WTC11 (cell line): ENCODE measurements at regions not wholly inside any gene's neighbourhood (a gene's known extent, or its start where the extent isn't known, plus 50 kb on each side); places are given as distances from the start of the nearest gene placed in this dataset.

Source experiments
- CBFB ChIP-seq: sonication (generic); formaldehyde crosslinking; IDR thresholded peaks from 2 replicates; pipeline ENCODE4 v1.8.1; 2022; ENCODE audit warnings: mild to moderate bottlenecking, low read depth, missing genetic modification reagents
- SP1 ChIP-seq: sonication (generic); formaldehyde crosslinking; conservative IDR thresholded peaks from 2 replicates; pipeline ENCODE4 v1.8.1; 2022; ENCODE audit warnings: missing genetic modification reagents
- TEAD4 ChIP-seq: sonication (generic); formaldehyde crosslinking; IDR thresholded peaks from 2 replicates; pipeline ENCODE4 v1.8.0; 2022; ENCODE audit warnings: mild to moderate bottlenecking, missing genetic modification reagents
- TF ChIP-seq, protein P1 (sequence below): fragments of 200-600 bp; IDR thresholded peaks from 2 replicates; pipeline ENCODE4 v1.8.0; 2022; ENCODE audit warnings: antibody characterized with exemption
- TF ChIP-seq, protein P2 (sequence below): fragments of 250-450 bp; sonication (Bioruptor Pico); IDR thresholded peaks from 2 replicates; pipeline ENCODE4 v1.9.0; 2021; ENCODE audit warnings: mild to moderate bottlenecking
- TF ChIP-seq, protein P3 (sequence below): fragments of 250-450 bp; sonication (Bioruptor Pico); IDR thresholded peaks from 2 replicates; pipeline ENCODE4 v1.9.0; 2021; ENCODE audit warnings: mild to moderate bottlenecking
- TF ChIP-seq, protein P4 (sequence below): fragments of 250-450 bp; sonication (Bioruptor Pico); IDR thresholded peaks from 2 replicates; pipeline ENCODE4 v2.1.2; 2022; ENCODE audit warnings: mild to moderate bottlenecking, moderate library complexity
- TF ChIP-seq, protein P5 (sequence below): sonication (generic); formaldehyde crosslinking; IDR thresholded peaks from 2 replicates; pipeline ENCODE4 v1.8.0; 2022; ENCODE audit warnings: mild to moderate bottlenecking, missing genetic modification reagents
- TF ChIP-seq, protein P6 (sequence below): sonication (generic); formaldehyde crosslinking; IDR thresholded peaks from 2 replicates; pipeline ENCODE4 v1.8.1; 2022; ENCODE audit warnings: low read depth, missing genetic modification reagents, borderline replicate concordance
- TF ChIP-seq, protein P7 (sequence below): sonication (generic); formaldehyde crosslinking; IDR thresholded peaks from 2 replicates; pipeline ENCODE4 v1.8.0; 2022; ENCODE audit warnings: mild to moderate bottlenecking, missing genetic modification reagents
- TF ChIP-seq, protein P8 (sequence below): sonication (generic); formaldehyde crosslinking; IDR thresholded peaks from 2 replicates; pipeline ENCODE4 v1.8.1; 2022; ENCODE audit warnings: mild to moderate bottlenecking, moderate library complexity, missing genetic modification reagents

DNA sequence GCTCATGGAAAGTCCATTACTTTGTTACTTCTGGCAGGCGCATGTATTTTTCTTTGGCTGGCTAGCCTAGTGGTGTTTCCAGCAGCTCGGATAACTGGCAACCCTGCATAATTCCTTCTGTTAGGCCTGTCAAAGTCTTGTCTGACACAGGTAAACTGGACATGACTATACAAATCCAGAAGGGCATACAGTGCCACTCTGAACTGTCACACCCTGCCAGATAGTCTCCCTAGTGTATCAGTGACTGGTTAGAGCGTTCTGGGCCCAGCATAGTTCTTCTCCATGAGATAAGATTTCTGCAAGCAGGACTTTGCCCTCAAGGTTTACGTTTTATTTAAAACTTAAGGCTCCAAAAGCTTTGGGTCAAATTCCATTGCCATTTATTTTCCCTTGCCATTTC lies 177.7 kb upstream of the GORAB start:
- TF ChIP-seq, protein P1, sequence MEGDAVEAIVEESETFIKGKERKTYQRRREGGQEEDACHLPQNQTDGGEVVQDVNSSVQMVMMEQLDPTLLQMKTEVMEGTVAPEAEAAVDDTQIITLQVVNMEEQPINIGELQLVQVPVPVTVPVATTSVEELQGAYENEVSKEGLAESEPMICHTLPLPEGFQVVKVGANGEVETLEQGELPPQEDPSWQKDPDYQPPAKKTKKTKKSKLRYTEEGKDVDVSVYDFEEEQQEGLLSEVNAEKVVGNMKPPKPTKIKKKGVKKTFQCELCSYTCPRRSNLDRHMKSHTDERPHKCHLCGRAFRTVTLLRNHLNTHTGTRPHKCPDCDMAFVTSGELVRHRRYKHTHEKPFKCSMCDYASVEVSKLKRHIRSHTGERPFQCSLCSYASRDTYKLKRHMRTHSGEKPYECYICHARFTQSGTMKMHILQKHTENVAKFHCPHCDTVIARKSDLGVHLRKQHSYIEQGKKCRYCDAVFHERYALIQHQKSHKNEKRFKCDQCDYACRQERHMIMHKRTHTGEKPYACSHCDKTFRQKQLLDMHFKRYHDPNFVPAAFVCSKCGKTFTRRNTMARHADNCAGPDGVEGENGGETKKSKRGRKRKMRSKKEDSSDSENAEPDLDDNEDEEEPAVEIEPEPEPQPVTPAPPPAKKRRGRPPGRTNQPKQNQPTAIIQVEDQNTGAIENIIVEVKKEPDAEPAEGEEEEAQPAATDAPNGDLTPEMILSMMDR, result no peak
- TF ChIP-seq, protein P2, sequence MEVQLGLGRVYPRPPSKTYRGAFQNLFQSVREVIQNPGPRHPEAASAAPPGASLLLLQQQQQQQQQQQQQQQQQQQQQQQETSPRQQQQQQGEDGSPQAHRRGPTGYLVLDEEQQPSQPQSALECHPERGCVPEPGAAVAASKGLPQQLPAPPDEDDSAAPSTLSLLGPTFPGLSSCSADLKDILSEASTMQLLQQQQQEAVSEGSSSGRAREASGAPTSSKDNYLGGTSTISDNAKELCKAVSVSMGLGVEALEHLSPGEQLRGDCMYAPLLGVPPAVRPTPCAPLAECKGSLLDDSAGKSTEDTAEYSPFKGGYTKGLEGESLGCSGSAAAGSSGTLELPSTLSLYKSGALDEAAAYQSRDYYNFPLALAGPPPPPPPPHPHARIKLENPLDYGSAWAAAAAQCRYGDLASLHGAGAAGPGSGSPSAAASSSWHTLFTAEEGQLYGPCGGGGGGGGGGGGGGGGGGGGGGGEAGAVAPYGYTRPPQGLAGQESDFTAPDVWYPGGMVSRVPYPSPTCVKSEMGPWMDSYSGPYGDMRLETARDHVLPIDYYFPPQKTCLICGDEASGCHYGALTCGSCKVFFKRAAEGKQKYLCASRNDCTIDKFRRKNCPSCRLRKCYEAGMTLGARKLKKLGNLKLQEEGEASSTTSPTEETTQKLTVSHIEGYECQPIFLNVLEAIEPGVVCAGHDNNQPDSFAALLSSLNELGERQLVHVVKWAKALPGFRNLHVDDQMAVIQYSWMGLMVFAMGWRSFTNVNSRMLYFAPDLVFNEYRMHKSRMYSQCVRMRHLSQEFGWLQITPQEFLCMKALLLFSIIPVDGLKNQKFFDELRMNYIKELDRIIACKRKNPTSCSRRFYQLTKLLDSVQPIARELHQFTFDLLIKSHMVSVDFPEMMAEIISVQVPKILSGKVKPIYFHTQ, result no peak
- TF ChIP-seq, protein P3, sequence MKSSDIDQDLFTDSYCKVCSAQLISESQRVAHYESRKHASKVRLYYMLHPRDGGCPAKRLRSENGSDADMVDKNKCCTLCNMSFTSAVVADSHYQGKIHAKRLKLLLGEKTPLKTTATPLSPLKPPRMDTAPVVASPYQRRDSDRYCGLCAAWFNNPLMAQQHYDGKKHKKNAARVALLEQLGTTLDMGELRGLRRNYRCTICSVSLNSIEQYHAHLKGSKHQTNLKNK (CRISPR knock-in tag), result no peak
- TF ChIP-seq CBFB (CRISPR knock-in tag) (no peak), TEAD4 (no peak), SP1 (no peak)
- TF ChIP-seq, protein P4, sequence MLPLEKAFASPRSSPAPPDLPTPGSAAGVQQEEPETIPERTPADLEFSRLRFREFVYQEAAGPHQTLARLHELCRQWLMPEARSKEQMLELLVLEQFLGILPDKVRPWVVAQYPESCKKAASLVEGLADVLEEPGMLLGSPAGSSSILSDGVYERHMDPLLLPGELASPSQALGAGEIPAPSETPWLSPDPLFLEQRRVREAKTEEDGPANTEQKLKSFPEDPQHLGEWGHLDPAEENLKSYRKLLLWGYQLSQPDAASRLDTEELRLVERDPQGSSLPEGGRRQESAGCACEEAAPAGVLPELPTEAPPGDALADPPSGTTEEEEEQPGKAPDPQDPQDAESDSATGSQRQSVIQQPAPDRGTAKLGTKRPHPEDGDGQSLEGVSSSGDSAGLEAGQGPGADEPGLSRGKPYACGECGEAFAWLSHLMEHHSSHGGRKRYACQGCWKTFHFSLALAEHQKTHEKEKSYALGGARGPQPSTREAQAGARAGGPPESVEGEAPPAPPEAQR (CRISPR knock-in tag), result no peak
- TF ChIP-seq, protein P5, sequence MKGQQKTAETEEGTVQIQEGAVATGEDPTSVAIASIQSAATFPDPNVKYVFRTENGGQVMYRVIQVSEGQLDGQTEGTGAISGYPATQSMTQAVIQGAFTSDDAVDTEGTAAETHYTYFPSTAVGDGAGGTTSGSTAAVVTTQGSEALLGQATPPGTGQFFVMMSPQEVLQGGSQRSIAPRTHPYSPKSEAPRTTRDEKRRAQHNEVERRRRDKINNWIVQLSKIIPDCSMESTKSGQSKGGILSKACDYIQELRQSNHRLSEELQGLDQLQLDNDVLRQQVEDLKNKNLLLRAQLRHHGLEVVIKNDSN (CRISPR knock-in tag), result no peak
- TF ChIP-seq, protein P6, sequence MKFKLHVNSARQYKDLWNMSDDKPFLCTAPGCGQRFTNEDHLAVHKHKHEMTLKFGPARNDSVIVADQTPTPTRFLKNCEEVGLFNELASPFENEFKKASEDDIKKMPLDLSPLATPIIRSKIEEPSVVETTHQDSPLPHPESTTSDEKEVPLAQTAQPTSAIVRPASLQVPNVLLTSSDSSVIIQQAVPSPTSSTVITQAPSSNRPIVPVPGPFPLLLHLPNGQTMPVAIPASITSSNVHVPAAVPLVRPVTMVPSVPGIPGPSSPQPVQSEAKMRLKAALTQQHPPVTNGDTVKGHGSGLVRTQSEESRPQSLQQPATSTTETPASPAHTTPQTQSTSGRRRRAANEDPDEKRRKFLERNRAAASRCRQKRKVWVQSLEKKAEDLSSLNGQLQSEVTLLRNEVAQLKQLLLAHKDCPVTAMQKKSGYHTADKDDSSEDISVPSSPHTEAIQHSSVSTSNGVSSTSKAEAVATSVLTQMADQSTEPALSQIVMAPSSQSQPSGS (CRISPR knock-in tag), result no peak
- TF ChIP-seq, protein P7, sequence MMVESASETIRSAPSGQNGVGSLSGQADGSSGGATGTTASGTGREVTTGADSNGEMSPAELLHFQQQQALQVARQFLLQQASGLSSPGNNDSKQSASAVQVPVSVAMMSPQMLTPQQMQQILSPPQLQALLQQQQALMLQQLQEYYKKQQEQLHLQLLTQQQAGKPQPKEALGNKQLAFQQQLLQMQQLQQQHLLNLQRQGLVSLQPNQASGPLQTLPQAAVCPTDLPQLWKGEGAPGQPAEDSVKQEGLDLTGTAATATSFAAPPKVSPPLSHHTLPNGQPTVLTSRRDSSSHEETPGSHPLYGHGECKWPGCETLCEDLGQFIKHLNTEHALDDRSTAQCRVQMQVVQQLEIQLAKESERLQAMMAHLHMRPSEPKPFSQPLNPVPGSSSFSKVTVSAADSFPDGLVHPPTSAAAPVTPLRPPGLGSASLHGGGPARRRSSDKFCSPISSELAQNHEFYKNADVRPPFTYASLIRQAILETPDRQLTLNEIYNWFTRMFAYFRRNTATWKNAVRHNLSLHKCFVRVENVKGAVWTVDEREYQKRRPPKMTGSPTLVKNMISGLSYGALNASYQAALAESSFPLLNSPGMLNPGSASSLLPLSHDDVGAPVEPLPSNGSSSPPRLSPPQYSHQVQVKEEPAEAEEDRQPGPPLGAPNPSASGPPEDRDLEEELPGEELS (CRISPR knock-in tag), result no peak
- TF ChIP-seq, protein P8, sequence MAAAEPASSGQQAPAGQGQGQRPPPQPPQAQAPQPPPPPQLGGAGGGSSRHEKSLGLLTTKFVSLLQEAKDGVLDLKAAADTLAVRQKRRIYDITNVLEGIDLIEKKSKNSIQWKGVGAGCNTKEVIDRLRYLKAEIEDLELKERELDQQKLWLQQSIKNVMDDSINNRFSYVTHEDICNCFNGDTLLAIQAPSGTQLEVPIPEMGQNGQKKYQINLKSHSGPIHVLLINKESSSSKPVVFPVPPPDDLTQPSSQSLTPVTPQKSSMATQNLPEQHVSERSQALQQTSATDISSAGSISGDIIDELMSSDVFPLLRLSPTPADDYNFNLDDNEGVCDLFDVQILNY, result no peak
